Sigmoid colon (tissue), 4 donors: ENCODE measurements at regions not wholly inside any gene's neighbourhood (a gene's known extent, or its start where the extent isn't known, plus 50 kb on each side); places are given as distances from the start of the nearest gene placed in this dataset.

ENCODE experiments used
- CTCF ChIP-seq, 4 experiments: fragments of 450-650 bp in 3 of 4; fragments of 200-600 bp in 1 of 4; IDR thresholded peaks; one replicate each; pipeline ENCODE4 v1.5.1; 2016 to 2019; ENCODE audit warnings: antibody characterized with exemption in 4 of 4, mild to moderate bottlenecking in 3 of 4, moderate library complexity in 2 of 4
- EP300 ChIP-seq, 4 donors: sonication (generic); formaldehyde crosslinking; IDR thresholded peaks; one replicate each; pipeline ENCODE4 v1.6.1; 2017; ENCODE audit warnings: antibody characterized with exemption in 4 of 4
- POLR2AphosphoS5 ChIP-seq, 4 donors: sonication (generic); formaldehyde crosslinking; IDR thresholded peaks; one replicate each; pipeline ENCODE4 v1.6.1; 2017; ENCODE audit warnings: antibody characterized with exemption in 4 of 4

GRCh38 chr5:114237766-114238165, 124.1 kb upstream of the KCNN2 start:
- TF ChIP-seq EP300 (IDR thresholded peaks at IDR 0.05) (no peak), CTCF (IDR thresholded peaks at IDR 0.05) (no peak), POLR2AphosphoS5 (IDR thresholded peaks at IDR 0.05) (no peak)
